Right lung (tissue), 2 donors: ENCODE measurements at regions not wholly inside any gene's neighbourhood (a gene's known extent, or its start where the extent isn't known, plus 50 kb on each side); places are given as distances from the start of the nearest gene placed in this dataset.
"Not testable (repeated sequence)": the region's sequence is repeated elsewhere in the genome, so short reads cannot be mapped to it uniquely, and the experiment has no call there.

Experiments used
- DNase-seq, 2 donors: peaks; one replicate each; pipeline ENCODE4 v3.0.0-alpha.2; 2013

DNA sequence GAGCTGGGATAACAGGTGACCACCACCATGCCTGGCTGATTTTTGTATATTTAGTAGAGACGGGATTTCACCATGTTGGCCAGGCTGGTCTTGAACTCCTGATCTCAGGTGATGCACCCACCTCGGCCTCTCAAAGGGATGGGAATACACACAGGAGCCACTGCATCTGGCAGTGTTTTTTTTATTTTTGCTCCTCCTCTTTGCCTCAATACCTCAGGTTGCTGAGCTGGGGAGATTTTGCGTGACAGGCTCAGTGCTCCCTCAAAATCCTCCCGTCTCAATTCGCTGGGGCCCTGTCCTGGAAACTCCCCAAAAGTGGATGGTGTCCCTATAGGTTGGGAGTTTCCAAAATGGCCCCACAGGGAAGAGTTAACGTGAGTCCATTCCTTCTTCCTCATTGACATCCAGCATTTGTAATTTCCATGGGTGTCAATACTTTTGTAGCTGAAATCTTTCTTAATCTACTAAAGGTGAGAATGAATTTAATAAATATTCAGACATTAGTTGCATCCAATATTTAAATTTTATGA, 71.8 kb downstream of the GGTLC2 start:
- DNase-seq: no peak

DNA sequence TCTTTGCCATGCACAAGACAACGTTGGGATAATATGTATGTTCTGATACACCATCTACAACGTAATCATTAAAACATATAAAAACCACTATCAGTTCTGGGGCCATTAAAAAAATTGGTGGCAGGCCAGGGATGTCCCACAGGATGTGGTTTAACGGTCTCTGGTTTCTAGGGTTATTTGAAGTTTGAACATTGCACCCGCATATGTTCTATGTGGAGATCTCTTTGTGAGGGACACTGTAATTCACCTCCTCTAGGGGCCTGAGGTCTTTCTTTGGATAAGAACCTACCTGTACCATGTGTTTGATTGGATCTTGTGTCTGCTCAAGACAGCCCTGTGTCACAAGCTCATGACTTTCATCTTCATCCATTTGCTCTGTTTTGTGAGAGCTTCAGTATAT, 73.2 kb downstream of the GGTLC2 start:
- DNase-seq: no peak

DNA sequence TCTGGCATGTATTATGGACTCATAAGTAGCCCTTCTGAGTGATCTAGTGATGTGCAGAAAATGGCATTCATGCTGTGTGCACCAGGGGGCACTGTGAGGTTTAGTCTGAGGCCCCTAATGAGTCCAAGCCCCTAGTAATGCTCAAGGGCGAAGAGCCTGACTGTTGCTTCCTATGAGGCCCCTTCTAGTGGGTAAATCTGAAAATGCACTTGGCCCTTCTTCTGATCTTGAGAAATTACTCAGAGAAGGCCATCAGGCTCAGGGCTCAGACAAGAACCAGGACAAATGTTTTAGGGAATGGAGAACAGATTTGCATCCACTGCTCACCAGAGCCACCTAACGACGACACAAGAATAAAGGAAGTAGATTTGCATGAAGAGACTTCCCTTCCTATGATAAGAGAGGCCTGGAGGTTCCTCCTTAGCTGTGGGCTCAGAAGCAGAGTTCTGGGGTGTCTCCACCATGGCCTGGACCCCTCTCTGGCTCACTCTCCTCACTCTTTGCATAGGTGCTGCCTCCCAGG, 75.8 kb downstream of the GGTLC2 start:
- DNase-seq: peak; percentile 6 to 23

DNA sequence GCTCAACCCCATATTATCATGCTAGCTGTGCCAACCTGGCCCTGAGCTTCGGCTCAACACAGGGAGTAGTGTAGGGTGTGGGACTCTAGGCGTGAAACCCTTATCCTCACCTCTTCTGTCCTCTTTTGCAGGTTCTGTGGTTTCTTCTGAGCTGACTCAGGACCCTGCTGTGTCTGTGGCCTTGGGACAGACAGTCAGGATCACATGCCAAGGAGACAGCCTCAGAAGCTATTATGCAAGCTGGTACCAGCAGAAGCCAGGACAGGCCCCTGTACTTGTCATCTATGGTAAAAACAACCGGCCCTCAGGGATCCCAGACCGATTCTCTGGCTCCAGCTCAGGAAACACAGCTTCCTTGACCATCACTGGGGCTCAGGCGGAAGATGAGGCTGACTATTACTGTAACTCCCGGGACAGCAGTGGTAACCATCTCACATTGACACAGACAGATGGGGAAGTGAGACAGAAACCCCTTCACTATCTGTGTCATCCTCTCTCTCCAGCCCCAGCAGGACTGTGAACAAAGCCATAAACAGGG, 76.4 kb downstream of the GGTLC2 start:
- no peak for DNase-seq

DNA sequence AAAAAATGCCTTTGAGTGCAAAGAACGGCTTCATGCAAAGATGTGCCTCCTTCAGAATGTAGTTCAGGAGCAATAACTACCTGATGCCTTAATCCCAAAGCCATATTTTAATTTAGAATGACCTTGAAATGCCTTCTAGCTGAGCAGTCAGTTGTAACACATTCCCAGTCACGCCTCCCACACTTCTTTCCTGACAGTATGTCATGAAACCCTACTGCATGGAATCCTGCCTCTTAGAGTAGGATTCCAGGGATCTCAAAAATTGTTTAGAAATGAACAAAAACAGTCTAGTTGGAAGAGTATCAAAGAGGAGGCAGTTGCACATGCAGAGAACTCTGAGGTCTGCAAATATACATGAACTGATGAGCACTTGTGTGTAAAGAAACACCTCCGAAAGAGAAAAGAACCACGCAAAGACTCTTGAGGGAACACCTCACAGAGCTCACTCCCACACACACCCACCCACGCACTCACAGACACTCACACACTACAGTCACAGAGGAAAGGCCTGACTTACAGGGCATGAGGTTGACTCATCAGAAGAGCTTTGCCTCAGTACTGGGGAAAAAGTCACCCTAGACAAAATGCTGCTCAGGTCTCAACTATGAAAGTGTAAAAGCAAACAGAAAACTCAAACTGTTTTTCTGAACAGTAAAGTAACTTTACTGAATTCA, 77.4 kb downstream of the GGTLC2 start:
- DNase-seq: no peak

DNA sequence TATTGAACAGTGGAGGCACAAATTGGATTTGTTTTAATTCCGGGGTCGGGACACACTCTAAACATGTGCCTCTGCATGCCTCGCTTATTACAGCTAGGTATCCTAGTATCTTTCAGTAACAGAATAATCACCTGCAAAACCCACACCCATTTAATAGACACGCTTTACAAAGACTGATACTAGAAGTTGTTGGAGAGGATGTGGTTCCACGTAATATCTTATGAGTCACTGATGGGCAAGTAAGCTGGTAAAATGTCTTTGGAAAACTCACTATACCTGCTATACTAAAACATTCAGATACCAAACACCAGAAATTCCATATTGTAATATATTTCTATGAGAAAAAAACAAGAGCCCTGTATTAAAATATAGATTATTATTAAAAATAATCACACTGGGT, 84.0 kb downstream of the GGTLC2 start:
- no peak for DNase-seq

DNA sequence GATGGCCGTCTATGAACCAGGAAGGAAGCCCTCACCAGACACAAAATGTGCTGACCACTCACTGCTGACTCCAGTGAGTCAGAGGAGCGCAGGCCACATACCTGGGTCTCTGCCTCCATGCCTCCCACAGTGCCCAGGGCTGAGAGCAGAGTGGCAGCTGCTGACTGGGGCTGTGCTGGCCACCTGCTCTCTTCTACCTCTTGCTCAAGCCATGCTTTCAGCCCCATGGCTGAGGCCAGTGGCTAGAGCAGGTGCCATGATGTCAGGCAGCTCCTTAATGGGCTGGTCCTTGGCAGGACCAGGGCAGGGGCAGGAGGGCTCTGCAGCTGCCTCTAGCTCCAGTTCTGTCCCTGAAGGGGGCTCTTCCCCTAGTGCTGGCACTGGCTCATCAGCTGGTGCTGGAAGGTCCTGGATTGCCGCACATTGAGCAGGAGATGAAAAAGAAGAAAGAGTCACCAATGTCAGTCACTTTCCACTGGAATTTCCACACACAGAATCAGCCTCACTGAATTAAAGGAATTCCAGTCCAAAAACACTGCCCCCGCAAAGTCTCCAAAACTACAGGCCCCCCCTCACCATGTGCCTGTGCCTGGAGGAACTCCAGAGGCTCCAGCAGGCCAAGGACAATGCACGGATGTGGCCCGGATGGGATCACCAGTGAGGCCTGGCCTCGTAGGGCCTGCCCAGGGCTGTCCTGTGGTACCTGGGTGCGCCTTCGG, 86.4 kb downstream of the GGTLC2 start:
- DNase-seq: no peak

DNA sequence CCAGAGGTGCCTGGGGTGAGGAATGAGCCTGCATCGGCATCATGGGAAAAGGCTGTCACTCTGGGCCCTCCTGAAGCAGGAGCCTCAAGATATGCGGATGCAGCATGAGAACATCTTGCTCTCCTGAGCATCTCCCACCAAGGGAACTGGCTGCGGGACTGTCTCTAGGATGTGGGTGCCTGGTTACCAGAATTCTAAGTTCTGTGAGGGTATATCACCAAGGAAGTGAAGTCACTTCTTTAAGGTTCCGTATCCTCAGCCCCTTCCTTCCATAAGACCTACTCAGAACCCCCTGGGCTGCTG, 86.9 kb downstream of the GGTLC2 start:
- no peak for DNase-seq

DNA sequence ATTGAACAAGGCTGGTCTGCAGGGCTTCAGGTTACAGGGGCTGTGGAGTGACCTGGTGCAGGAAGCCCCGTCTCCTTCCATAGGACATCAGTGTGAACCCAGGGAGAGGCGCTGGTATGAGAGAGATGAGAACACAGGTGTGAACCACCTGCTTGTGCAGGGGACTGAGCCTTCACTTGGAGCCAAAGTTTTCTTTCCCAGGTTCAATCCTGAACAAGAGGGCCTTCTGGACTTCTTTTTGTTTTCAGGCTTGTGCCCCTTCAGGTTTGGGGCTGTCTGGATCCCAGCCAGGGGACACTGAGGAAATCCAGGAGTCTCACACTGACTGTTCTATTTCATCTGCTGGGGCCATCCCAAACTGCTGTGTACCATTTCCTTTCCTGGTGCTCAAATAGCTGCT, 88.6 kb downstream of the GGTLC2 start:
- not testable (repeated sequence) for DNase-seq

DNA sequence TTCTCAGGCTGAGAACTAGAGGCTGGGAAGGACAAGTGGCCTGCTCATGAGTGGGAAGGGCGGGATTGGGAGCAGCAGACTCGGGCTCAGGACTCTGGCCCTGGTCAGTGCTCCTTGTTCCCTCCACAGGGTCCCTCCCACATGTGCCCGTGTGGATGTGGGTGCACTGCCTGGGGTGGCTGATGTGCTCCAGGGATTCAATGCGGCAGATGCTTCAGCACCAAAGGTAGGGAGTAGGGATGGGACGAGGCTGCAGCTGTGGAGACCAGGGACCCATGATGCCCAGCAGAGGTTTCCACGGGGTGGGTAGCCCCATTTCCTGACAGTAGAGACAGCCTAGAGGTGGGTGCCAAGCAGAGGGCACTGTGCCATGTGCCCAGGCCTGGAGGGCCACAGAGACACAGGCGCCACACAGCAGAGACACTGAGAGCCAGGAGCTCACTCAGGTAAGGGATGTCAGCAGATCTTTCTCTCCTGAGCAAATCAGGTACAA, 89.5 kb downstream of the GGTLC2 start:
- DNase-seq: no peak

DNA sequence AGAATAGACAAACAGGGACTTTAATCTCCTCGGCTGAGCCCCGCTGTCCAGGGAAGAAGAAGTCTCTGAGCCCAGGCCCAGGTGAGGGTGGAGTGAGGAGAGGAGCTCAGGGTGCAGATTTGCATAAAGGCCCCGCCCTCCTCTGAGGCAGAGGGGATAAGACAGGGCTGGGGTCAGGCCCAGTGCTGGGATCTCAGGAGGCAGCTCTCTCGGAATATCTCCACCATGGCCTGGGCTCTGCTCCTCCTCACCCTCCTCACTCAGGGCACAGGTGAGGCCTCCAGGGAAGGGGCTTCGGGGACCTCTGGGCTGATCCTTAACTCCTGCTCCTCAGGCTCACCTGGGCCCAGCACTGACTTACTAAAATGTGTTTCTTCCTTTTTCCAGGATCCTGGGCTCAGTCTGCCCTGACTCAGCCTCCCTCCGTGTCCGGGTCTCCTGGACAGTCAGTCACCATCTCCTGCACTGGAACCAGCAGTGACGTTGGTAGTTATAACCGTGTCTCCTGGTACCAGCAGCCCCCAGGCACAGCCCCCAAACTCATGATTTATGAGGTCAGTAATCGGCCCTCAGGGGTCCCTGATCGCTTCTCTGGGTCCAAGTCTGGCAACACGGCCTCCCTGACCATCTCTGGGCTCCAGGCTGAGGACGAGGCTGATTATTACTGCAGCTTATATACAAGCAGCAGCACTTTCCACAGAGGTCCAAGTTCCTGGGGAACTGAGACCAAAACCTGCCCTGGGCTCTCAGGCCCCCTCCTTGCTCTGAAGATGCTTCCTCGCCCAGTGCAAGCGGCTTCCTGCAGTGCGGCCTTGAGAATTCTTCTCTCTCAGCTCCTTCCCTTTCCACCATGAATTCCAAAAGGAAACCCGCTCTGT, 90.2 kb downstream of the GGTLC2 start:
- not testable (repeated sequence) for DNase-seq

DNA sequence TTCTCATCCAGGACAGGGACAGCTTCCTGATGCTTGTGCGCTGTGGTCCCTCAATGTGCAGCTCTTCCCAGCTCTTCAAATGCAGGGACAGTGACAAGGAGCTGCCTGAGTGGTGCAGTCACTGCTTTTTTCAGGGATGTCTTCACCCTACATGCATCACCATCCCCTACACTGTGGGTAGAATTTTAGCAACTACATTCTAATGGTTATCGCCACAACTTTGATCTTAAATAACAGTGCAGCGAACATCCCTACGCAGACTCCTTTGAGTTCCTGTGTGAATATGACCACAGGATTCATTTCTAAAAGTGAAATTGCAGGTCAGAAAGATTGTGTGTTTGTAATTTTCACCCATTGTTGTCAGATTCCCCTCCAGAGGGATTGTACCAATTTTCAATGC, 90.9 kb downstream of the GGTLC2 start:
- not testable (repeated sequence) for DNase-seq

DNA sequence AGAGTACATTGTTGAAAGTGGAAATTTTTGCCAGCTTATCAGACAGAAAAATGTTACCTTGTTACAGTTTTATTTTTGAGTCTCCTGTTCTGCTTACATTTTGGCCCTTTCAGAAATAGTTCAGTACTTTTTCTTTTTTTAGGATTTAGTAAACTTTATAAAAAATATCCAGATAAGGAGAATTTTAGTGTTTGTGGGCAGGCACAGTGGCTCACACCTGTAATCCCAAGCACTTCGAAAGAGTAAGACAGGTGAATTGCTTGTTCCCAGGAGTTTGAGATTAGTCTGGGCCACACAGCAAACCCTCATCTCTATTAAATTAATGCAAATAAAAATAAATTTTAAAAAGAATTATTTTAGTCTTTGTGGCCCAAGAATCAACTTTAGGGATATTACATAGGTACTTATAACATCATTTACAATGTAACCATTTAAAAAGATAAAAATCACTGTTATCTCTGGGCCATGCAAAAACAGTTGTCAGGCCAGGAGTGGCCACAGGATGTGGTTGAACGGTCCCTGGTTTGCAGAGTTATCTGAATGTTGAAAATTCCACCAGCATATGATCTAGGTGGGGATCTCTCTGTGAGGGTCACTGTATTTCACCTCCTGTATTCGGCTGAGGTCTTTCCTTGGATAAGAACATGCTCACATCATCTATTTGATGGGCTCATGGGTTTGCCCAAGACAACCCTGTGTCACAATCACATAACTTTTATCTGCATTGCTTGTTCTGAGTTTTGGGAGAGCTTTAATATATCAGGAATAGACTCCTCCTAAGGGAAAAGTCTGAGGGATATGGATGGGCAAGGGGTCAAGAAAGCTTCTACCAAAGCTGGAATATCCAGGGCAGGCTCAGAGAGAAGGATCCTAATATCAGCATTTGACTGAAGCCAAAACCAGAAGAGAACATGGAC, 91.5 kb downstream of the GGTLC2 start:
- no peak for DNase-seq

DNA sequence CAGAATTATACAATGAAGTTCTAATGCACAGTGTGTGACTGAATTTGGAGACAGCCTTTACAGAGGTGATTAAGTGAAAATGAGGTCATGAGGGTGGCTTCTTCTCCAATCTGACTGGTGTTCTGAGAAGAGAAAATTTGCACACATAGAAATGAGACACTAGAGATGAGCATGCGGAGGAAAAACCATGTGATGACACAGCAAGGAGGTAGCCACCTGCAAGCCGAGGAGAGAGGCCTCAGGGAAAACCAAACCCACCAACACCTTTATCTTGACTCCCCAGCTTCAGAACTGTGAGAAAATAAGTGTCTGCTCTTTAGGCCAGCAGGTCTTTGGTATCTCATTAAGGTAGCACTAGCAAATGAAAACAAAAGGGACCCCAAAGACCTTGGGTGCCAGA, 93.2 kb downstream of the GGTLC2 start:
- no peak for DNase-seq

DNA sequence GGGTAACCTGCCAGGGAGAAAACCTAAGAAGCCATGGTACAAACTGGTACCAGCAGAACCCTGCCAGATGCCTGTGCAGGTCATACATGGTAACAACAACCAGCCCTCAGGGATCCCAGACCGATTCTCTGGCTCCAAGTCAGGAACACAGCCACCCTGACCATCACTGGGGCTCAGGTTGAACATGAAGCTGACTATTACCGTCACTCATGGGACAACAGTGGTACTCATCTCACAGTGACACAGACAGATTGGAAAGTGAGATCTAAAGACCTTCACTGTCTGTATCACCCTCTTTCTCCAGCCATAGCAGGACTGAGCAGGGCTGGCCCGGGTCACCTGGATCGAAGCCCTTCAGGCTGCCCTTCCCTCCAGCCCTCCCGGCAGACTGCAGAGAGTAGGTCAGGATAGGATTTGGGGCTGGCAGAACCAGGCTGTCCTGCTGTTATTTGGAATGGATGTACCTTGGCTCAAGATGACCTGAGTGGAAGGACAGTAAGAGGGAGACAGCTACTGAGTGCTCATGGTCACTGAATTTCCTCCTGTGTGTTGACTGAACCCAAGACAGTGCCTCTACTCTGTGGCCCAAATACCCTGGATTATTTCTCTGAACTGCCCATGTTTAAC, 94.7 kb downstream of the GGTLC2 start:
- DNase-seq: no peak

DNA sequence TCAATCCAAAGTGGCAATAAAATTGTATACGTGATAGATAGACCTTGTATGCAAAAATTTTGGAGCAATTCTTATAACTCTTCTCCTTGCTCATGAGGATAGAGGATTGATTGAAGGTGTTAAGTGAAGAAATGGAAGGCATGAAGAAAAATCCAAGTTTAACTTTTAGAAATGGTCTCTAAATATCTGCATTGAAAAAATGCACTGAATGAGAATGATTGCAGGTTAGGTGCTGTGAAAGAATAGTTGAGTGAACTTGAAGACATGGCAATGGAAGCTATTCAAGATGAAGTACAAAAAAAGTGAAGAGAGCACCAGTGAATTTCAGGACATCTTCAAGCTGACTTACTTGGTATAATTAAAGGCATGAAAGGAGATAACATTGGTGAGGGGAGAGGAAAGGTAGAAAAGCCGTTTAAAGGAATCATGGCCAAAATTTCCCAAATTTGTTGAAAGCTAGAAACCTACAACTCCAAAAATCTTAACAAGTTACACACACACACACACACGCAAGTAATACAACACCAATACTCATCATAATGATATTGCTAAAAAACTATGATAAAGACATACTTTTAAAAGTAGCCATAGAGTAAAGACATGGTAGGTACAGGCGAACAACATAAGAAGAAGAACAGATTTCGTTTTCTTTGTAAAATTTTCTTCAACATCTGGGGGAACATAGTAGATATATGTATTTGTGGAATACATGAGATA, 96.3 kb downstream of the GGTLC2 start:
- DNase-seq: no peak

DNA sequence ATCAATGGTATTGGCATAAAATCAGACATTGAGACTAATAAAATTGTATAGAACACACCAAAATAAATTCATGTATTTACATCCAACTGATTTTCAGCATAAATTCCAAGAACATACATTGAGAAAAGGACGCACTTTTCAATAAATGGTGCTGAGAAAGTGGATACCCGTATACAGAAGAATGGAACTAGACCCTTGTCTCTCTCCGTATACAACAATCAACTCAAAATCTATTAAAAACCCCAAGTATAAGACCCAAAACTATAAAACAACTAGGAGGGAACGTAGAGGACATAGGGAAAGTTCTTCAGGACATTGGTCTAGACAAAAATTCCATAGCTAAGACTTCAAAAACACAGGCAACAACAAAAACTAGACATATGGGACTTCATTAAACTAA, 97.4 kb downstream of the GGTLC2 start:
- DNase-seq: no peak

DNA sequence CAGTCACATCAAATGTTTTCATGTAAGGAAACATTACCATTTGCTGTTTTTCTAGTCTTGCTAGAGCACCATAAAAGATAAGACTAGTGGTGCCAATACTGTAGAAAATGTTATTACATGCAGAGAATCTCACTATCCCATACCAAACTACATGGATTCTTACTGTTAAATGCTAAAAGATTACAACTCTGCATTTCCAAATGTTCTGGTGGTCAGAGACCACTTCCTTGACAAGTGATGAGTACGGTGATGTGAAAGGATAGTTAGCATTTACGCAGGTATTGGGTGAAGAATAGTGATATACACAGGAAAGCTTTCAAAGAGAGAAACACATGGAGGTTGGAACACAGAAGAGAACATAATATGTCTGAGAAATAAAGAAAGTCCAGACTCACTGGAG, 98.2 kb downstream of the GGTLC2 start:
- no peak for DNase-seq

DNA sequence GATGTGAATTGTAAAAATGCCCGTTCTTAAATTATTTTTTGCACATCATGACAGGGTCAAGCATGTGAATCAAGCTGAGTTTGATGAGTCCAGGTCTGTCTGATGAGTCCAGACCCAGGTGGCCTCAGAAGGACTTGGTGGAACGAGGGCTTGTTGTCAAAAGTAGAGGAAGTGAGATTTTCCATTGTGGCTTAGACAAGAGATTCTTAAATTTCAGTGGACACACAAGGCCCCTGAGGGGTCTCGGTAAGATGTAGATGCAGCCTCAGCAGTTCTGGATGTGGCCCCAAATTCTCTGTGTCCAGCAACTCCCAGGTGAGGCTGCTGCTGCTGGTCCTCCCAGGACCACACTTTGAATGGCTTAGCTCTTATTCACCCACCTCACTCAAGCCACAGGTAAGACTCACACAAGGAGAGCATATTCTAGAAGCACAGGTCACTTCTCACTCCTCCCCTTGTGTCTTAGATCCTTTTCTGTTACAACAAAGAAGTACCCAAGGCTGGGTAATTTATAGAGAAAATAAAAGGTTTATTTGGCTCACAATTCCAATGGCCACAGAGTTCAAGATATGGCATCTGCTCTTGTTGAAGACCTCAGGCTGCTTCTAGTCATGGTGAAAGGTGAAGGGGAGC, 98.8 kb downstream of the GGTLC2 start:
- no peak for DNase-seq
